IPS-NIHi11 (cell line): ENCODE measurements at regions not wholly inside any gene's neighbourhood (a gene's known extent, or its start where the extent isn't known, plus 50 kb on each side); places are given as distances from the start of the nearest gene placed in this dataset.
"Not testable (repeated sequence)": the region's sequence is repeated elsewhere in the genome, so short reads cannot be mapped to it uniquely, and the experiment has no call there.

ENCODE experiments used
- DNase-seq: peaks from one replicate; pipeline ENCODE4 v3.0.0; 2012; ENCODE audit warnings: mixed read lengths, low spot score

- no peak for DNase-seq
Measured at GRCh38 chr6:112504621-112505020, 157.5 kb downstream of the RFPL4B start.

- no peak for DNase-seq
Measured at GRCh38 chr6:112511441-112511840, 164.3 kb downstream of the RFPL4B start.

- DNase-seq = no peak
Measured at GRCh38 chr6:112513175-112513574, 166.0 kb downstream of the RFPL4B start.

- no peak for DNase-seq
Measured at GRCh38 chr6:112522587-112522986, 175.5 kb downstream of the RFPL4B start.

GRCh38 chr6:112524071-112524470, 176.9 kb downstream of the RFPL4B start:
- DNase-seq = no peak

GRCh38 chr6:112525749-112526148, 178.6 kb downstream of the RFPL4B start:
- DNase-seq = no peak

GRCh38 chr6:112526594-112526993, 179.5 kb downstream of the RFPL4B start:
- DNase-seq = no peak

- DNase-seq = not testable (repeated sequence)
Measured at GRCh38 chr6:112528306-112528705, 181.2 kb downstream of the RFPL4B start.

- no peak for DNase-seq
Measured at GRCh38 chr6:112535816-112536215, 188.7 kb downstream of the RFPL4B start.

GRCh38 chr6:112539355-112539754, 192.2 kb downstream of the RFPL4B start:
- DNase-seq = no peak

- not testable (repeated sequence) for DNase-seq
Measured at GRCh38 chr6:112541847-112542246, 194.7 kb downstream of the RFPL4B start.

- not testable (repeated sequence) for DNase-seq
Measured at GRCh38 chr6:112547321-112548085, 200.4 kb downstream of the RFPL4B start.

- no peak for DNase-seq
Measured at GRCh38 chr6:112549749-112550148, 202.6 kb downstream of the RFPL4B start.

GRCh38 chr6:112557435-112557834, 210.3 kb downstream of the RFPL4B start:
- no peak for DNase-seq

GRCh38 chr6:112557961-112558360, 210.8 kb downstream of the RFPL4B start:
- no peak for DNase-seq

GRCh38 chr6:112560651-112561050, 213.5 kb downstream of the RFPL4B start:
- DNase-seq = peak; percentile 19

GRCh38 chr6:112562301-112563231, 215.4 kb downstream of the RFPL4B start:
- DNase-seq = no peak

- peak; percentile 61 for DNase-seq
Measured at GRCh38 chr6:112563368-112563767, 216.2 kb downstream of the RFPL4B start.

- DNase-seq = no peak
Measured at GRCh38 chr6:112568066-112568465, 220.9 kb downstream of the RFPL4B start.

- no peak for DNase-seq
Measured at GRCh38 chr6:112571488-112572270, 224.5 kb downstream of the RFPL4B start.

GRCh38 chr6:112574190-112574589, 227.1 kb downstream of the RFPL4B start:
- no peak for DNase-seq

GRCh38 chr6:112575309-112575834, 228.2 kb downstream of the RFPL4B start:
- DNase-seq = no peak
